Activated CD4-positive, alpha-beta memory T cell treated with anti-CD3 and anti-CD28 coated beads, Interleukin-2, amount 10 ng/mL, durations not matched to agents 7 days and 5 days (primary cell): ENCODE measurements at regions not wholly inside any gene's neighbourhood (a gene's known extent, or its start where the extent isn't known, plus 50 kb on each side); places are given as distances from the start of the nearest gene placed in this dataset.
A peak's percentile ranks its signal among the peaks of the same experiment; 100 is the strongest.

Experiments used
- CTCF ChIA-PET: fragments of 350-600 bp; sonication (Branson Sonifier 250); formaldehyde crosslinking; loops from one replicate; lab custom pipeline; 2021; ENCODE audit warnings: antibody characterized with exemption, inconsistent platforms; lab: Charles Lee
- POLR2A ChIA-PET: fragments of 350-600 bp; sonication (Branson Sonifier 250); formaldehyde crosslinking; loops from one replicate; lab custom pipeline; 2021; ENCODE audit warnings: antibody characterized with exemption; lab: Charles Lee
- DNase-seq: peaks from one replicate; pipeline ENCODE4 v3.0.0-alpha.2; 2020
- H3K27ac Mint-ChIP-seq: one replicate; pipeline ENCODE4 v1.8.0; 2021; ENCODE audit warnings: mild to moderate bottlenecking, mixed read lengths
- H3K27me3 Mint-ChIP-seq: one replicate; pipeline ENCODE4 v1.8.0; 2021; ENCODE audit warnings: mixed read lengths
- H3K36me3 Mint-ChIP-seq: one replicate; pipeline ENCODE4 v1.8.0; 2021; ENCODE audit warnings: low read depth, mixed read lengths
- H3K4me1 Mint-ChIP-seq: one replicate; pipeline ENCODE4 v1.8.0; 2021; ENCODE audit warnings: mixed read lengths
- H3K4me3 Mint-ChIP-seq: one replicate; pipeline ENCODE4 v1.8.0; 2021; ENCODE audit warnings: mild to moderate bottlenecking, mixed read lengths
- H3K9me3 Mint-ChIP-seq: one replicate; pipeline ENCODE4 v1.8.0; 2021; ENCODE audit warnings: mixed read lengths

GRCh38 chr3:184659797-184660301, 52.0 kb downstream of the MAGEF1 start:
- ChIA-PET POLR2A (no interaction called here), CTCF (no interaction called here)
- Mint-ChIP-seq H3K4me3 (no peak overlapping the region), H3K27me3 (no peaks in the 10 kb centered on the region), H3K4me1 (peaks cover 9% of the 10 kb centered on the region), H3K27ac (no peak overlapping the region), H3K9me3 (no peaks in the 10 kb centered on the region), H3K36me3 (no peaks in the 10 kb centered on the region)
- DNase-seq = no peak

DNA sequence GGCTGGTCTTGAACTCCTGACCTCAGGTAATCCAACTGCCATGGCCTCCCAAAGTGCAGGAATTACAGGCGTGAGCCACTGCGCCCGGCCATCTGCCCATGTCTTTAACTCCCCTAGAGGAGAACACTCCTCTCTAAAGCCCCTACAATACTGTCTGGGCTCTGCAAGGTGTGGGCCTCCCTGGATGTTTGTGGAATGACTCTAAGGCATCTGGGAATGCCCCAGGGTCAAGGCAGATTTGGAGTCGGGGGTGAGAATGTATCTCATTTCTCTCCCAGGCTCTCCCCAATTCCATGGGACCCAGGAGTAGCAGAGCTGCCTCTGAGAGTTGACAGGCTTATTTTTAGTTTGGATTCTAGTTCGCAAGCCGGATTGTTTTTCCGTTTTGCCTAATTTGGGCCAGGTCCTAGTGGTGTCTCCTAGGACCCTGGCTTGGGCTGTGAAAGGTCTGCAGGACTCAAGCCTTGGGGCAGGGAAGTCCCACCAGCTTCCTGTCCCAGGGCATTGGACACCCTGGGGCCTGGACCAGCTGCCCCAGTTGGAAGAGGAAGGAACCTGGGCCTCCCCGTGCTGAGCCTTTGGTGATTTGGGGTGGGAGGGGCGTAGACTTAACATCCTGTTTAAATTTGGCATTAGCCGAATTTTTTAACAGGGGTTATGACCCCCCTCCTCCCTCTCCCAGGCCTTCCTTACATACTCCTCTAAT, 53.5 kb downstream of the MAGEF1 start:
- Mint-ChIP-seq H3K9me3 (no peaks in the 10 kb centered on the region), H3K4me1 (peaks cover 9% of the 10 kb centered on the region), H3K36me3 (no peaks in the 10 kb centered on the region), H3K27ac (no peak overlapping the region), H3K4me3 (no peak overlapping the region), H3K27me3 (peaks cover 3% of the 10 kb centered on the region)
- ChIA-PET CTCF (interaction anchor here (0.5 kb wide), 1 partner anchor 310 kb away, joined by 3 read pairs; no protein-coding TSS in a partner anchor), POLR2A (no interaction called here)
- DNase-seq = no peak

DNA sequence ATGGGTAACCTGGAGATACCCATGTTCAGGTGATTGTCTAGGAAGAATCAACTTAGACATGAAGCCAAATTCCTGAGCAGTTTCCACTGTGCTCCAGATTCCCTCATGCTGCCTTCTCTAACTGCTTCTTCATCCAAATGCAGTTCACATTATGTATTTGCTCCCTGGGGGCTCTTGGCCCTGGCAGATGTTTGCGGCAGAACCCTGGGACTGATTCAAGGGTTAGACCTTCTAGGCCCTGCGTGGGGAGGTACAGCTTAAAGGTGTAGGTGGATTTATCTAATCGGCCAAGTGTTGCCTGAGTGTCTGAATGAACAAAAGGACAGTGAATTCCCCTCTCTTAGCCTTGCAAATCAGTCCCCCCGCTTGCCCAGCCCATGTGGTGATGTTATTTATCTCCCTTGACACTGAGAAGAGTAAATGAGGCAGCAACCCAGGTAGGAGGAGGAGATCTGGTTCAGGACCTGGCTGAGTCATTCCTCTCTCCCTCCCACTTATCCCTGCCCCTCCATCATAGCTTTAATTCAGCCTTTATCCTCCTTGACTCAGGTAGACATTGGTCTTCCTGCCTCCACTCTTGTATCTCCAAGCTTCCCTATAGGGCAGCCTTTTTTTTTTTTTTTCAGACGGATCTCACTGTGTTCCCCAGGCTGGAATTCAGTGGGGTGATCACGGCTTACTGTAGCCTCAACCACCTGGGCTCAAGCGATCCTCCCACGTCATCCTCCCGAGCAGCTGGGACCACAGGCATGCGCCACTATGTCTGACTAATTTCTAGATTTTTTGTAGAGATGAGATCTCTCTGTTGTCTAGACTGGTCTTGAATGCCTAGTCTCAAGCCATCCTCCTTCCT, 54.8 kb downstream of the MAGEF1 start:
- no peak overlapping the region for H3K4me3 Mint-ChIP-seq
- H3K36me3 Mint-ChIP-seq = no peaks in the 10 kb centered on the region
- ChIA-PET POLR2A (no interaction called here), CTCF (interaction anchor here (1.0 kb wide), 1 partner anchor 96 kb away, joined by 3 read pairs; the partner anchor contains the start of gene EPHB3)
- H3K27me3 Mint-ChIP-seq = peaks cover 3% of the 10 kb centered on the region
- peak; percentile 42 for DNase-seq
- no peaks in the 10 kb centered on the region for H3K9me3 Mint-ChIP-seq
- peaks cover 9% of the 10 kb centered on the region for H3K4me1 Mint-ChIP-seq
- no peak overlapping the region for H3K27ac Mint-ChIP-seq

GRCh38 chr3:184656458-184656828, 55.4 kb downstream of the MAGEF1 start:
- no peak for DNase-seq
- POLR2A ChIA-PET = no interaction called here
- H3K4me3 Mint-ChIP-seq = no peak overlapping the region
- H3K4me1 Mint-ChIP-seq = peaks cover 9% of the 10 kb centered on the region
- H3K9me3 Mint-ChIP-seq = no peaks in the 10 kb centered on the region
- H3K27me3 Mint-ChIP-seq = peaks cover 3% of the 10 kb centered on the region
- CTCF ChIA-PET = no interaction called here
- no peaks in the 10 kb centered on the region for H3K36me3 Mint-ChIP-seq
- no peak overlapping the region for H3K27ac Mint-ChIP-seq

DNA sequence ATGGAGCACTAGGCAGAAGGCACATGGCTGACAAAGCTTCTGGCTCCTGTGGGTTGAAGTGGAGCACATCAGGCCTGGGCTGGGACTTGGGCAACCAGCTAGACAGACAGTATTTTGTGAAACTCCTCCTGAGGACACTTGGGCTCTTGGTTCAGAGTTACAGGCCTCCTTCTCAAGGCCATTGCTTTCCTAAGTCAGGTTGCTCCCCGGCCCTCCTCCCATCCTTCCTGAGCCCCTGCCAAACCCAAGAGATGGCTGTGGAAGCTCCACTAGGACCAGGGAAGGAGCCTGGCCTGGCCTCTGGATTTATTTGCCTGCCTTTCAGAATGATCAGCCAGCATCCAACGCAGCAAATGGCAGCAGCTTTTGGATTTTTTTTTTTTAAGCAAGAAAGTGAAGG, 56.3 kb downstream of the MAGEF1 start:
- peaks cover 3% of the 10 kb centered on the region for H3K27me3 Mint-ChIP-seq
- H3K4me3 Mint-ChIP-seq = no peak overlapping the region
- ChIA-PET CTCF (interaction anchor here (0.7 kb wide), 1 partner anchor 86 kb away, joined by 5 read pairs; no protein-coding TSS in a partner anchor), POLR2A (no interaction called here)
- H3K36me3 Mint-ChIP-seq = no peaks in the 10 kb centered on the region
- H3K9me3 Mint-ChIP-seq = no peaks in the 10 kb centered on the region
- H3K4me1 Mint-ChIP-seq = peaks cover 9% of the 10 kb centered on the region
- no peak for DNase-seq
- no peak overlapping the region for H3K27ac Mint-ChIP-seq

DNA sequence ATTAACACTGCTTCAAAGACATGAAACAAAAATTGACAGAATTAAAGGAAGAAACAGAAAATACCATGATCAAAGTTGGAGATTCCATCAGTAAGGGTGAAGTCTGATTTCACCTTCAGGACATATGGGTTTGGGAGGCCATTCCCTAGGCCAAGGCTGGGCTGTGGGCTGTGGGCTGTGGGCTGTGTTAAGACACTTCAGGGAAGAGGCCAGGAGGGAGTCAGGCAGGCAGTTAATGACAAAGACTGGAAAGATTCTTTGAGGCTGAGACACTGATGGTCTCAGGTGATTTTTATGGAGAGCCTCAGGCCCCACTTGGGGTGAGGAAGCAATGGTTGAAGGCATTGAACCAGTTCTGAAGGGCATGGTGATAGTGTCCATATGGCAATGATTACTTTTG, 57.5 kb downstream of the MAGEF1 start:
- no peak overlapping the region for H3K27ac Mint-ChIP-seq
- ChIA-PET CTCF (no interaction called here), POLR2A (no interaction called here)
- no peak overlapping the region for H3K4me3 Mint-ChIP-seq
- H3K9me3 Mint-ChIP-seq = no peaks in the 10 kb centered on the region
- no peak for DNase-seq
- H3K4me1 Mint-ChIP-seq = peaks cover 9% of the 10 kb centered on the region
- H3K36me3 Mint-ChIP-seq = no peaks in the 10 kb centered on the region
- peaks cover 3% of the 10 kb centered on the region for H3K27me3 Mint-ChIP-seq

GRCh38 chr3:184652465-184652864, 59.4 kb downstream of the MAGEF1 start:
- Mint-ChIP-seq H3K36me3 (no peaks in the 10 kb centered on the region), H3K9me3 (no peaks in the 10 kb centered on the region), H3K27ac (no peak overlapping the region), H3K27me3 (peaks cover 3% of the 10 kb centered on the region), H3K4me3 (no peak overlapping the region), H3K4me1 (peaks cover 7% of the 10 kb centered on the region)
- ChIA-PET CTCF (no interaction called here), POLR2A (no interaction called here)
- DNase-seq = no peak

GRCh38 chr3:184651904-184652303, 60.0 kb downstream of the MAGEF1 start:
- POLR2A ChIA-PET = no interaction called here
- Mint-ChIP-seq H3K27ac (no peak overlapping the region), H3K4me1 (peaks cover 2% of the 10 kb centered on the region)

DNA sequence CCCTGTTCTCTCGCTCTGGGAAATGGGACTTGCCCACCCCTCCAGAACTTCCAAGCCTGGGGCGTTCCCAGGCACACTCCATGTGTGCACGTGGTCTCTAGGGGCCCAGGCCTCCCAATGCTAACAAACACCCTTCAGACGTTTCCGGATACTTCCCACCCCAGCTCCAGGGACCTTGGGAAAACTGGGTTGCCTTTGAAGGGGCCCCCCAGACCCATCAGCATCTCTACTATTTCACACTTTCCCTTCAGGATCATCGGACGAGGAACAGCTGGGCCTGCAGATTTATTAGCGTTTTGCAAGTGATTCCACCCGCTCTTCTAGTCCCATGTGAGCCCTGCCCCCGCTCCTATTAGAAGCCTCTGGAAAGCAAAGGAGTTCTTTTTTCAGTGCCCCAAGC, 63.2 kb downstream of the MAGEF1 start:
- Mint-ChIP-seq H3K4me1 (no peaks in the 10 kb centered on the region), H3K27ac (no peak overlapping the region), H3K4me3 (no peak overlapping the region), H3K27me3 (peaks cover 3% of the 10 kb centered on the region), H3K36me3 (no peaks in the 10 kb centered on the region), H3K9me3 (no peaks in the 10 kb centered on the region)
- ChIA-PET CTCF (no interaction called here), POLR2A (no interaction called here)
- no peak for DNase-seq

More at GRCh38 chr3:184651904-184652303, 60.0 kb downstream of the MAGEF1 start:
- Mint-ChIP-seq H3K36me3 (no peaks in the 10 kb centered on the region), H3K4me3 (no peak overlapping the region), H3K27me3 (peaks cover 3% of the 10 kb centered on the region), H3K9me3 (no peaks in the 10 kb centered on the region)
- DNase-seq = no peak
- CTCF ChIA-PET = no interaction called here

GRCh38 chr3:184647405-184647936, 64.4 kb downstream of the MAGEF1 start:
- Mint-ChIP-seq H3K4me3 (no peak overlapping the region), H3K4me1 (no peaks in the 10 kb centered on the region), H3K27ac (no peak overlapping the region), H3K36me3 (no peaks in the 10 kb centered on the region), H3K9me3 (no peaks in the 10 kb centered on the region), H3K27me3 (peaks cover 3% of the 10 kb centered on the region)
- POLR2A ChIA-PET = no interaction called here
- CTCF ChIA-PET = no interaction called here
- no peak for DNase-seq

DNA sequence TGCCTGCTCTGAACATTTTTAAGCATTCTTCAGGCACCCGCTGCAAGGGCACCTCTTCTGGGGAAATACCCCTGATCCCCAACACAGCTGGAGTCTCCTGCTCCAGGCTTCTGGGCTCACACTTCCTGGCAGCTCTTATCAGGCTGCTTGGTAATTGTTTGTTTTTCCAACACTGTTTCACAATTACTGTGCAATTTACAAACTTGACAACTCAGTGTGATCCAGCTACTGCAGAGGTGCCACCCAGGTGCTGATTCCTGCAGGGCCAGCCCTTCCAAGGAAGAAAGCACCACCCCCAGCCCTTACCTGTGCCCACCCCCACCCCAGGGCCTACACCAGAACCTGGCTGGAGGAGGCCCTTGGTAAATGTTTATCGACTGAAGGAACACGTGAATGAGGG, 66.5 kb downstream of the MAGEF1 start:
- no peaks in the 10 kb centered on the region for H3K36me3 Mint-ChIP-seq
- no peak overlapping the region for H3K27ac Mint-ChIP-seq
- H3K4me1 Mint-ChIP-seq = no peaks in the 10 kb centered on the region
- CTCF ChIA-PET = interaction anchor here (0.6 kb wide), 1 partner anchor 125 kb away, joined by 4 read pairs; no protein-coding TSS in a partner anchor
- no peaks in the 10 kb centered on the region for H3K9me3 Mint-ChIP-seq
- peaks cover 5% of the 10 kb centered on the region for H3K27me3 Mint-ChIP-seq
- POLR2A ChIA-PET = no interaction called here
- no peak overlapping the region for H3K4me3 Mint-ChIP-seq
- no peak for DNase-seq

DNA sequence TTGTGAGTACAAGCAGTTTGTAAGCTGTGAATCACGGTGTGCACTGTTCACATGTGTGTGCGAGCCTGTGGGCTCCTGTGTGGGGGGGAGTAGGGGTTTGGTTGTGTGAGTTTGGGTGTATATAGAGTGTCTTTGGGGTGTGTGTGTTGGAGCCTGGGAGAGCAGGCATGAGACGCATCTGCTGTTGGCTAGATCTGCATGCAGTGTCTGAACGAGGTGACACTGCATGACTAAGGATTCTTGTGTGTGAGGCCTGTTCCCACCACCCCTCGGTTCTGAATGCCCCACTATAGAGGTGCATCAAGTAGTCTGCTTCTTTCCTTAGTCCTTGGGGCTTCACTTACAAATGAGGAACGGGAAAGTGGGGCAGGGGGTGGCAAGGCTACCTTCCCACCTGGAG, 68.4 kb downstream of the MAGEF1 start:
- no peaks in the 10 kb centered on the region for H3K36me3 Mint-ChIP-seq
- ChIA-PET POLR2A (no interaction called here), CTCF (no interaction called here)
- H3K4me3 Mint-ChIP-seq = no peak overlapping the region
- no peak for DNase-seq
- H3K4me1 Mint-ChIP-seq = no peaks in the 10 kb centered on the region
- H3K27ac Mint-ChIP-seq = no peak overlapping the region
- peaks cover 5% of the 10 kb centered on the region for H3K27me3 Mint-ChIP-seq
- no peaks in the 10 kb centered on the region for H3K9me3 Mint-ChIP-seq

DNA sequence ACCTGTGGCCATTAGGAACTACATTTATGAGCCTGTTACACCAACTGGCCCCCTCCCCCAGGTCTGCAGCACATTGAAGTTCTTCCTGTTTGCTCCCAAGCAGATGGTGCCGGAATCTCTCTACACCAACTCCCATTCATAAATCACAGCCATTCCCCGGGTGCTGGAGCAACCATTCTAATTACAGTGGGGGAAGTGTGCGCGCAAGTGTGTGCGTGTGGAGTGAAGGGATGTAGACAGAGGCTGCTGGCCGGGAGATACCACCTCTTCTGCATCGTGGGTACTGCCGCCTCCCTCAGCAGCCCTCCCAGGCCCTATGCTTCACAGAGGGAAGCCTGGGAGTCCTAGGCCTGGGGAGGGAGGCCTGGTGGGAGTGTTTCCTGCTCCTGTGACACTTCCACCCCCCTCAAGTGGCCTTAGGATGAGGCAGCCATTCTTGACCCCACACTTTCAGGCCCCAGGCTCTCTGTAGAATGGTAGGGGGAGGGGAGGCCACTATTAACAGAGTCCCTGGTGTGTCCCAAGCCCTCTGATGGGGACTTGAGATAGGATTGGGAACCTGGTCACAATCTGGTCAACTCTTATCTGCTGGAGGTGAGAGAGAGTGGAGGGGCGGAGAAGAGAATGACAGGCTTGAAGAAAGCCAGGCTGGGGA, 69.1 kb downstream of the MAGEF1 start:
- no peaks in the 10 kb centered on the region for H3K36me3 Mint-ChIP-seq
- no peak overlapping the region for H3K4me3 Mint-ChIP-seq
- H3K4me1 Mint-ChIP-seq = no peaks in the 10 kb centered on the region
- ChIA-PET POLR2A (no interaction called here), CTCF (no interaction called here)
- H3K9me3 Mint-ChIP-seq = no peaks in the 10 kb centered on the region
- no peak overlapping the region for H3K27ac Mint-ChIP-seq
- H3K27me3 Mint-ChIP-seq = peaks cover 5% of the 10 kb centered on the region
- DNase-seq = no peak
